Common myeloid progenitor, CD34-positive (primary cell): ENCODE measurements at regions not wholly inside any gene's neighbourhood (a gene's known extent, or its start where the extent isn't known, plus 50 kb on each side); places are given as distances from the start of the nearest gene placed in this dataset.

Experiments
- CTCF ChIA-PET: fragments of 350-600 bp; sonication (Branson Sonifier 250); formaldehyde crosslinking; loops from one replicate; lab custom pipeline; 2021; ENCODE audit warnings: antibody characterized with exemption; lab: Charles Lee
- POLR2A ChIA-PET: fragments of 350-600 bp; sonication (Branson Sonifier 250); formaldehyde crosslinking; loops from one replicate; lab custom pipeline; 2021; ENCODE audit warnings: antibody characterized with exemption; lab: Charles Lee
- DNase-seq, 3 donors: peaks; one replicate each; pipeline versions ENCODE4 v3.0.0 to v3.0.0-alpha.2; 2013
- H3K27ac ChIP-seq, 2 experiments: 1 replicate in 1 of 2; 2 replicates in 1 of 2; pipeline ENCODE4 v1.7.0; 2013; ENCODE audit warnings: inconsistent platforms in 2 of 2, low read length in 2 of 2, mild to moderate bottlenecking in 2 of 2, low read depth in 1 of 2, moderate library complexity in 1 of 2; ENCODE audit not compliant: severe bottlenecking in 2 of 2, insufficient read depth in 1 of 2, poor library complexity in 1 of 2
- H3K27me3 ChIP-seq, 5 experiments: replicated peaks in 2 of 5; 1 replicate in 3 of 5; 2 replicates in 2 of 5; pipeline versions ENCODE4 v1.6.1 to v1.7.0; 2013; ENCODE audit warnings: low read length in 4 of 5, mild to moderate bottlenecking in 2 of 5, moderate library complexity in 2 of 5, inconsistent platforms in 1 of 5; ENCODE audit not compliant: insufficient read depth in 5 of 5, control insufficient read depth in 4 of 5
- H3K36me3 ChIP-seq, 4 experiments: 1 replicate in 2 of 4; 2 replicates in 2 of 4; pipeline versions ENCODE4 v1.6.1 to v1.7.0; 2013; ENCODE audit warnings: low read length in 3 of 4, control low read depth in 1 of 4, mild to moderate bottlenecking in 1 of 4; ENCODE audit not compliant: control insufficient read depth in 4 of 4, insufficient read depth in 4 of 4
- H3K4me1 ChIP-seq, 4 experiments: 1 replicate in 3 of 4; 2 replicates in 1 of 4; pipeline versions ENCODE4 v1.6.1 to v1.7.1; 2013; ENCODE audit warnings: low read length in 3 of 4, mild to moderate bottlenecking in 3 of 4, control low read depth in 1 of 4, inconsistent platforms in 1 of 4, moderate library complexity in 1 of 4; ENCODE audit not compliant: control insufficient read depth in 4 of 4, insufficient read depth in 4 of 4; ENCODE audit errors: control extremely low read depth in 1 of 4
- H3K4me3 ChIP-seq, 7 experiments: 1 replicate in 4 of 7; 2 replicates in 3 of 7; pipeline versions ENCODE4 v1.5.1 to v1.7.0; 2013; ENCODE audit warnings: mild to moderate bottlenecking in 7 of 7, low read length in 6 of 7, moderate library complexity in 6 of 7, inconsistent platforms in 2 of 7, low read depth in 2 of 7, control low read depth in 1 of 7; ENCODE audit not compliant: insufficient read depth in 4 of 7, control insufficient read depth in 1 of 7; ENCODE audit errors: extremely low read depth in 1 of 7
- H3K9me3 ChIP-seq, 5 experiments: 1 replicate in 4 of 5; 2 replicates in 1 of 5; pipeline versions ENCODE4 v1.6.1 to v1.7.1; 2013; ENCODE audit warnings: low read length in 4 of 5, mild to moderate bottlenecking in 2 of 5, inconsistent platforms in 1 of 5, low read depth in 1 of 5, moderate library complexity in 1 of 5; ENCODE audit not compliant: control insufficient read depth in 4 of 5, insufficient read depth in 2 of 5; ENCODE audit errors: control extremely low read depth in 1 of 5
- WGBS: methylation state at CpG from one replicate; pipeline ENCODE4 v1.1.5; 2013; ENCODE audit not compliant: insufficient coverage; 5-methylcytosine and 5-hydroxymethylcytosine counted together

DNA sequence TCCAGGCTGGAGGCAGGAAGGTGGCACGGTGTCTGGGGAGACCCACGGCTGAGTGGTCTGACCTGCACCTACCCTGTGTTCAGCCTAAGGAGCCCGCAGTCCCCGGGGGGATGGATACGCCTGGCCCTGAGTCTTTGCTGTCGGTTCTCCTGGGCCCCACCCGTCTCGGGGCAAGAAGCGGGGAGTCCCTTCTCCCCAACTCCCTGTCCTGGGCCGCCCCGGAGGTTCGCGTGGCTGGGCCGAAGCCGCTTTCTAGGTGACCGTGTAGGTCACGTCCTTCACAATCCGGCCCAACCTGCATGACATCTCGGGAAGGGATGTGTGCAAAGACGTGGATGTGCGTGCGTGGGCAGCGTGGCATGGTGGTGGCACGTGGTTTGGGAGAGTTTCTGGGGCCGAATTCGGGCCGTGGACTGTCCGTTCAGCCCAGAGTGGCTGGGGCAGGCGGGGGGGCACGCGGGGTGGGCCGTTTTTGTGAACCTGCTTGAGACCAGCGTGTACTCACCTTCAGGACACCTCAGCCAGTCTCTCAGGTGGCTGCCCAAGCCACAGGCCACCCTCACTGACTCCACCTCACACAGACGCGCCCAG is 103.3 kb downstream of the PTPRS start:
- ChIA-PET POLR2A (no interaction called here), CTCF (no interaction called here)
- Histone ChIP-seq H3K36me3 (no peaks in the 10 kb centered on the region), H3K27me3 (no peaks in the 10 kb centered on the region), H3K4me3 (no peak overlapping the region), H3K9me3 (peaks cover 0 to 2% (median 0%) of the 10 kb centered on the region in 5 experiments), H3K27ac (no peak overlapping the region), H3K4me1 (no peaks in the 10 kb centered on the region)
- WGBS = 97% methylated on average over 30 of the region's 35 CpGs
- no peak for DNase-seq

DNA sequence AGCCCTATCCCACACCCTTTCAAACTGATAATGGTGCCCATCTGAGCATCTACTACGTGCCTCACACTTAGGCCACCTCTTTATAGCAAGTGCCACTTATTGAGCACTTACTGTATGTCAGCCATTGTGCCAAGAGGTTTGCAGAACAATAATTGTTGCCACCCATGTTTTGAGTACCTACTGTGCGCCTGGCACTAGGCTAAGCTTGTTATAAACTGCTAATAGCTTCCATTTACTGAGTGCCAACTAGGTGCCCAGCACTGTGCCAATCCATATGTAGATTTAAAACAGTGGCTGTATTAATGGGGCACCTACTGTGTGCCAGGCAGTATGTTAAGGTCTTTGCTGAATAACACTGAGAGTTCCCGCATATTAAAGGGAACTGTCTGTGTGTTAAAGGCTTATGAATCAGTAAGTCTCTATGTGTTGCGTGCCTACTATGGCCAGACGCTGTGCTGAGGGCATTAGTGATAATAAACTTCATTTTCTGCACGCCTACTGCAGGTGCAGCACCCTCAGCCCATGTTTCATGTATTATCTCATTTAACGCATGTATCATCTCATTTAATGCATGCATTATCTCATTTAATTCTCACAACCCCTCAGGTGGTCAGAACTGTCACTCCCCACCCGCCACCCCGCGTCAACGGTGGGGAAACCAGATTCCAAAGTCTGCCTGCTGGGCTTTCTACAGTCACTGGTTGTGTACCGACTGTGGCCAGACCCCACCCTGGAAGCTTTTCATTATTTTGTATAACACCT is 105.0 kb downstream of the PTPRS start:
- peaks cover 0 to 7% (median 0%) of the 10 kb centered on the region in 5 experiments for H3K27me3 ChIP-seq
- peaks cover 0 to 7% (median 2%) of the 10 kb centered on the region in 5 experiments for H3K9me3 ChIP-seq
- H3K27ac ChIP-seq = no peak overlapping the region
- POLR2A ChIA-PET = interaction anchor here (0.6 kb wide), 1 partner anchor 274 kb away, joined by 3 read pairs; no protein-coding TSS in a partner anchor
- no peaks in the 10 kb centered on the region for H3K4me1 ChIP-seq
- CTCF ChIA-PET = no interaction called here
- DNase-seq = no peak
- no peak overlapping the region for H3K4me3 ChIP-seq
- no peaks in the 10 kb centered on the region for H3K36me3 ChIP-seq
- 94% methylated on average over 11 of the region's 12 CpGs for WGBS

DNA sequence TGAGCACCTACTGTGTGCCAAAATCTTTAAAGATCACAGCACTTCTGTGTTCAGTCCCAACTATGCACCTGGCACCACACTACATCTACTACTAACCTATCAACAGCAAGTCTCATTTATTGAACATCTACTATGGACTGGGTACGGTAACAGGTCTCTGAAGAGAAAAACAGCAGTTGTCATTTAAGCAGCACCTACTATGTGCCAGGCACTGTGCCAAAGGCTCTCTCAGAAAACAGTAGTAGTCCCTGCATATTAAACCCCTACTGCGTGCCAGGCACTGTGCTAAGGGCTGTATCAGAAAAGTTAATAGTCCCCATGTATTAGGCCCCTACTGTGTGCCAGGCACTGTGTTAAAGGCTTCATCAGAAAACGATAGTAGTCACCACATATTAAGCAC is 106.2 kb downstream of the PTPRS start:
- H3K9me3 ChIP-seq = peaks cover 0 to 7% (median 2%) of the 10 kb centered on the region in 5 experiments
- no peaks in the 10 kb centered on the region for H3K36me3 ChIP-seq
- POLR2A ChIA-PET = no interaction called here
- DNase-seq = no peak
- CTCF ChIA-PET = no interaction called here
- H3K4me1 ChIP-seq = peaks cover 0 to 2% (median 0%) of the 10 kb centered on the region in 4 experiments
- H3K27me3 ChIP-seq = peaks cover 0 to 17% (median 3%) of the 10 kb centered on the region in 5 experiments
- 93% methylated on average over 2 of the region's 3 CpGs for WGBS
- H3K4me3 ChIP-seq = no peak overlapping the region
- no peak overlapping the region for H3K27ac ChIP-seq

DNA sequence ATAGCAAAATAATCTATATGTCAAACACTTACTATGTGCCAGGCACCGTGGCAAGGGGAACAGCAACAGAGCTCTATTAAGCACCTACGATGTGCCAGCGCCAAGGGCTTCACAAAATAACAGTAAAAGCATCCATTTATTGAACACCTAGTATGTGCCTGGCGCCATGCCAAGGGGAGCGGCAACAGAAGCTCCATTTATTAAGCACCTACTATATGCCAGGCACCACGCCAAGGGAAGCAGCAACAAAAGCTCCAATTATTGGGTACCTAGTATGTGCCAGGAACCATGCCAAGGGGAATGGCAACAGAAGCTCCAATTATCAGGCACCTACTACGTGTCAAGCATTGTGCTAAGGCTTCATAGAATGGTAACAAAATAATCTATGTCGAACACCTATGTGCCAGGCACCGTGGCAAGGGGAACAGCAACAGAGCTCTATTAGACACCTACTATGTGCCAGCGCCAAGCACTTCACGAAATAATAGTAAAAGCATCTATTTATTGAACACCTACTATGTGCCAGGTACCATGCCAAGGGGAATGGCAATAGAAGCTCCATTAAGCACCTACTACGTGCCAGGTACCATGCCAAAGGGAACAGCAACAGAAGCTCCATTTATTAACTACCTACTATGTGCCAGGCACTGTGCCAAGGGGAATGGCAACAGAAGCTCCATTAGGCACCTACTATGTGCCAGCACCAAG is 107.7 kb downstream of the PTPRS start:
- no peak overlapping the region for H3K4me3 ChIP-seq
- WGBS = 100% methylated on average over 8 of the region's 12 CpGs
- POLR2A ChIA-PET = no interaction called here
- CTCF ChIA-PET = interaction anchor here (0.9 kb wide), 1 partner anchor 61 kb away, joined by 3 read pairs; no protein-coding TSS in a partner anchor
- DNase-seq = no peak
- H3K36me3 ChIP-seq = no peaks in the 10 kb centered on the region
- H3K4me1 ChIP-seq = peaks cover 0 to 4% (median 0%) of the 10 kb centered on the region in 4 experiments
- H3K27ac ChIP-seq = no peak overlapping the region
- peaks cover 0 to 7% (median 2%) of the 10 kb centered on the region in 5 experiments for H3K9me3 ChIP-seq
- H3K27me3 ChIP-seq = peaks cover 0 to 27% (median 8%) of the 10 kb centered on the region in 5 experiments

DNA sequence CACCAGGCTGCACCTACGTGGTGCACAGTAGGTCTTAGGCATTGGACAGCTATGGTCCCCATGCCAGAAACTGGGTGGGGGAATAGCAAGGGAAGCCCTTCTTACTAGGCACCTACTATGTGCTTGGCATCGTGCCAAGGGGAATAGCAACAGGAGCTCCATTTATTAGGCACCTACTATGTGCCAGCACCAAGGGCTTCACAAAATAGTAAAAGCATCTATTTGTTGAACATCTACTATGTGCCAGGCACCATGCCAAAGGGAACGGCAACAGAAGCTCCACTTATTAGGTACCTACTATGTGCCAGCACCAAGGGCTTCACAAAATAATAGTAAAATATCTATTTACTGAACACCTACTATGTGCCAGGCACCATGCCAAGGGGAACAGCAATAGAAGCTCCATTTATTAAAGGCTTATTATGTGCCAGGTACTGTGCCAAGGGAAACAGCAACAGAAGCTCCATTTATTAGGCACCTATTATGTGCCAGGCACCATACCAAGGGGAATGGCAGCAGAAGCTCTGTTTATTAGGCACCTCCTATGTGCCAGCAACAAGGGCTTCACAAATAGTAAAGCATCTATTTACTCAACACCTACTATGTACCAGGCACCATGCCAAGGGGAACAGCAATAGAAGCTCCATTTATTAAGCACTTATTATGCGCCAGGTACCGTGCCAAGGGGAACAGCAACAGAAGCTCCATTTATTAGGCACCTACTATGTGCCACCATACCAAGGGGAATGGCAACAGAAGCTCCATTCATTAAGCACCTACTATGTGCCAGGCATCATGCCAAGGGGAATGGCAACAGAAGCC is 108.5 kb downstream of the PTPRS start:
- H3K4me1 ChIP-seq = peaks cover 0 to 4% (median 0%) of the 10 kb centered on the region in 4 experiments
- H3K9me3 ChIP-seq = peaks cover 0 to 7% (median 2%) of the 10 kb centered on the region in 5 experiments
- ChIA-PET CTCF (interaction anchor here (0.9 kb wide), 1 partner anchor 60 kb away, joined by 3 read pairs; no protein-coding TSS in a partner anchor), POLR2A (no interaction called here)
- no peak for DNase-seq
- H3K27me3 ChIP-seq = peaks cover 0 to 27% (median 9%) of the 10 kb centered on the region in 5 experiments
- no peaks in the 10 kb centered on the region for H3K36me3 ChIP-seq
- H3K27ac ChIP-seq = no peak overlapping the region
- no peak overlapping the region for H3K4me3 ChIP-seq
- 94% methylated on average over 4 of the region's 5 CpGs for WGBS

DNA sequence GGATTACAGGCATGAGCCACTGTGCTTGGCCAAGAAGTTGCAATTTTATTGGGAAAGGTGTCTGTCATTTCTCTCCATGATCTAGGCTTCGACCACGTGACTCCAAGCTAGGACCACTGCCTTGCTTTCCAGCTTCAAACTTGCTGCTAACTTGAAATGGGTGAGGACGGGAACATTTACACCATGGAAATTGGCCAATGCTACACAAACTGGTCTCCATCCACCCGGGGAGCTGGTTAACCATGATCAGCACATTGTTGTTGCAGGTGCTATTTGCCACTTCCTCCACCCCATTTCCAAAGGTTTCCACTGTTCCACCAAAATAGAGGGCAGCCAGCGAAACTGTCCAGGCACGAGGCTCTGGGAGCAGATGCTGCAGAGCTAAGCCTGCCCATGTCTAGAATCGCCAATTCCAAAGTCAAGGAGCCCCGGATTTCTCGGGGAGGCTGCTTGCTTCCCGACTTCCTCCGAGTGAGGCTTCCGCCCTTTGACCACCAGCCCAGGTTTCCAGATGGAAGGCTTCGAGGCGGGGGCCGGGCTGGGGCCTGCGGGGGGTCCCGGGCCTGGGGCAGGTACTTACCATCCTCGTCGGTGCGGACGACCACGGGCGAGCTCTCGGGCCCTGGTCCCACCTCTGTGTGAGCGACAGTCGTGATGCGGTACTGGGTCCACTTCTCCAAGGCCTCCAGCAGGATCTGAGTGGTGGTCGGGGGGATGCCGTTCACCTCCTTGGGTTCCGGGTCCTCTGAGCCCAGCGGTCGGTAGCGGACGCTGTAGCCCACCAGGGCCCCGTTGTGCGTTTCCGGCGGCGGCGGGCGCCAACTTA is 109.7 kb downstream of the PTPRS start:
- H3K4me3 ChIP-seq = no peak overlapping the region
- WGBS = 98% methylated on average over 27 of the region's 41 CpGs
- ChIA-PET CTCF (interaction anchor here (0.8 kb wide), 1 partner anchor 74 kb away, joined by 3 read pairs; no protein-coding TSS in a partner anchor), POLR2A (no interaction called here)
- H3K36me3 ChIP-seq = no peaks in the 10 kb centered on the region
- peaks cover 0 to 7% (median 0%) of the 10 kb centered on the region in 5 experiments for H3K9me3 ChIP-seq
- DNase-seq = no peak
- H3K27ac ChIP-seq = no peak overlapping the region
- H3K4me1 ChIP-seq = peaks cover 0 to 4% (median 0%) of the 10 kb centered on the region in 4 experiments
- peaks cover 0 to 28% (median 9%) of the 10 kb centered on the region in 5 experiments for H3K27me3 ChIP-seq
